HCT116 (cell line): ENCODE measurements at regions not wholly inside any gene's neighbourhood (a gene's known extent, or its start where the extent isn't known, plus 50 kb on each side); places are given as distances from the start of the nearest gene placed in this dataset.

Experiments used
- CEBPB ChIP-seq: IDR thresholded peaks from 2 replicates; pipeline ENCODE4 v1.6.1; 2012; ENCODE audit warnings: low read depth
- EZH2 ChIP-seq: fragments of 200-600 bp; sonication (generic); IDR thresholded peaks from 2 replicates; pipeline ENCODE4 v1.6.1; 2017; ENCODE audit warnings: antibody characterized with exemption, mixed run types
- EZH2phosphoT487 ChIP-seq: fragments of 200-600 bp; IDR thresholded peaks from 2 replicates; pipeline ENCODE4 v1.6.1; 2018; ENCODE audit warnings: antibody characterized with exemption, borderline replicate concordance
- POLR2A ChIP-seq: IDR thresholded peaks from 2 replicates; pipeline ENCODE4 v1.7.0; 2011; ENCODE audit warnings: borderline replicate concordance; ENCODE audit not compliant: insufficient read depth, insufficient read length; ENCODE audit errors: extremely low read depth
- SIN3A ChIP-seq: IDR thresholded peaks from 2 replicates; pipeline ENCODE4 v1.6.1; 2012; ENCODE audit warnings: low read depth
- SRF ChIP-seq: IDR thresholded peaks from 2 replicates; pipeline ENCODE4 v1.6.1; 2012; ENCODE audit warnings: low read depth
- TCF7L2 ChIP-seq: IDR thresholded peaks from 2 replicates; pipeline ENCODE4 v1.7.0; 2011; ENCODE audit warnings: borderline replicate concordance, inconsistent platforms; ENCODE audit not compliant: insufficient read depth, insufficient read length; ENCODE audit errors: extremely low read depth
- YY1 ChIP-seq: IDR thresholded peaks from 2 replicates; pipeline ENCODE4 v1.6.1; 2011; ENCODE audit warnings: low read length, low read depth, moderate library complexity, mild to moderate bottlenecking; ENCODE audit not compliant: insufficient replicate concordance; ENCODE audit errors: extremely low read depth
- ZNF274 ChIP-seq: fragments of 200-500 bp; sonication (Bioruptor generic); IDR thresholded peaks from 2 replicates; pipeline ENCODE4 v1.6.1; 2014; ENCODE audit warnings: mild to moderate bottlenecking, low read depth, low read length, inconsistent platforms
- TF ChIP-seq, protein P1 (sequence below), 3 experiments: fragments of 200-600 bp in 1 of 3; sonication (generic) in 1 of 3; IDR thresholded peaks in 2 of 3; conservative IDR thresholded peaks in 1 of 3; 2 replicates each; pipeline ENCODE4 v1.5.1; 2012 to 2017; ENCODE audit warnings: low read depth in 2 of 3, low read length in 2 of 3, antibody characterized with exemption in 1 of 3, borderline replicate concordance in 1 of 3, control low read depth in 1 of 3, mild to moderate bottlenecking in 1 of 3, mixed read lengths in 1 of 3, mixed run types in 1 of 3, moderate library complexity in 1 of 3; ENCODE audit not compliant: insufficient read depth in 1 of 3
- TF ChIP-seq, protein P2 (sequence below): IDR thresholded peaks from 2 replicates; pipeline ENCODE4 v1.6.1; 2012
- TF ChIP-seq, protein P3 (sequence below): IDR thresholded peaks from 2 replicates; pipeline ENCODE4 v1.6.1; 2012

- TF ChIP-seq EZH2, result no peak
- TF ChIP-seq, protein P1, sequence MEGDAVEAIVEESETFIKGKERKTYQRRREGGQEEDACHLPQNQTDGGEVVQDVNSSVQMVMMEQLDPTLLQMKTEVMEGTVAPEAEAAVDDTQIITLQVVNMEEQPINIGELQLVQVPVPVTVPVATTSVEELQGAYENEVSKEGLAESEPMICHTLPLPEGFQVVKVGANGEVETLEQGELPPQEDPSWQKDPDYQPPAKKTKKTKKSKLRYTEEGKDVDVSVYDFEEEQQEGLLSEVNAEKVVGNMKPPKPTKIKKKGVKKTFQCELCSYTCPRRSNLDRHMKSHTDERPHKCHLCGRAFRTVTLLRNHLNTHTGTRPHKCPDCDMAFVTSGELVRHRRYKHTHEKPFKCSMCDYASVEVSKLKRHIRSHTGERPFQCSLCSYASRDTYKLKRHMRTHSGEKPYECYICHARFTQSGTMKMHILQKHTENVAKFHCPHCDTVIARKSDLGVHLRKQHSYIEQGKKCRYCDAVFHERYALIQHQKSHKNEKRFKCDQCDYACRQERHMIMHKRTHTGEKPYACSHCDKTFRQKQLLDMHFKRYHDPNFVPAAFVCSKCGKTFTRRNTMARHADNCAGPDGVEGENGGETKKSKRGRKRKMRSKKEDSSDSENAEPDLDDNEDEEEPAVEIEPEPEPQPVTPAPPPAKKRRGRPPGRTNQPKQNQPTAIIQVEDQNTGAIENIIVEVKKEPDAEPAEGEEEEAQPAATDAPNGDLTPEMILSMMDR (IDR thresholded peaks at IDR 0.05 in 2 of 3, conservative IDR thresholded peaks at IDR 0.05 in 1 of 3; ENCODE audit: borderline replicate concordance in 1 of 3, insufficient read depth in 1 of 3, low read depth in 2 of 3, low read length in 2 of 3), result no peak
- TF ChIP-seq, protein P2, sequence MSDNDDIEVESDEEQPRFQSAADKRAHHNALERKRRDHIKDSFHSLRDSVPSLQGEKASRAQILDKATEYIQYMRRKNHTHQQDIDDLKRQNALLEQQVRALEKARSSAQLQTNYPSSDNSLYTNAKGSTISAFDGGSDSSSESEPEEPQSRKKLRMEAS, result no peak
- TF ChIP-seq ZNF274, result no peak
- TF ChIP-seq, protein P3, sequence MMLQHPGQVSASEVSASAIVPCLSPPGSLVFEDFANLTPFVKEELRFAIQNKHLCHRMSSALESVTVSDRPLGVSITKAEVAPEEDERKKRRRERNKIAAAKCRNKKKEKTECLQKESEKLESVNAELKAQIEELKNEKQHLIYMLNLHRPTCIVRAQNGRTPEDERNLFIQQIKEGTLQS, result no peak
- no peak for TF ChIP-seq SRF
- TF ChIP-seq YY1, result no peak
- no peak for TF ChIP-seq TCF7L2
- TF ChIP-seq SIN3A, result no peak
- no peak for TF ChIP-seq CEBPB
- TF ChIP-seq POLR2A, result no peak
- no peak for TF ChIP-seq EZH2phosphoT487
Measured at GRCh38 chr2:226228080-226228479, 571.5 kb downstream of the IRS1 start.
